Prostate gland (tissue), 2 donors: ENCODE measurements at regions not wholly inside any gene's neighbourhood (a gene's known extent, or its start where the extent isn't known, plus 50 kb on each side); places are given as distances from the start of the nearest gene placed in this dataset.

Experiments
- CTCF ChIP-seq, 4 experiments: fragments of 200-600 bp in 2 of 4; fragments of 450-650 bp in 2 of 4; sonication (generic) in 2 of 4; IDR thresholded peaks; 1 replicate in 3 of 4; 2 replicates in 1 of 4; pipeline ENCODE4 v1.5.1; 2016 to 2019; ENCODE audit warnings: antibody characterized with exemption in 4 of 4, mild to moderate bottlenecking in 2 of 4, moderate library complexity in 2 of 4
- POLR2AphosphoS5 ChIP-seq: sonication (generic); formaldehyde crosslinking; IDR thresholded peaks from one replicate; pipeline ENCODE4 v1.6.1; 2017; ENCODE audit warnings: antibody characterized with exemption

- no peak for TF ChIP-seq CTCF (IDR thresholded peaks at IDR 0.05)
- TF ChIP-seq POLR2AphosphoS5 = no peak
Measured at GRCh38 chr17:53133876-53134275, 688.9 kb upstream of the KIF2B start.
